ENCODE measurements at regions not wholly inside any gene's neighbourhood (a gene's known extent, or its start where the extent isn't known, plus 50 kb on each side); places are given as distances from the start of the nearest gene placed in this dataset.
"Not testable (repeated sequence)": the region's sequence is repeated elsewhere in the genome, so short reads cannot be mapped to it uniquely, and the experiment has no call there.

DNA sequence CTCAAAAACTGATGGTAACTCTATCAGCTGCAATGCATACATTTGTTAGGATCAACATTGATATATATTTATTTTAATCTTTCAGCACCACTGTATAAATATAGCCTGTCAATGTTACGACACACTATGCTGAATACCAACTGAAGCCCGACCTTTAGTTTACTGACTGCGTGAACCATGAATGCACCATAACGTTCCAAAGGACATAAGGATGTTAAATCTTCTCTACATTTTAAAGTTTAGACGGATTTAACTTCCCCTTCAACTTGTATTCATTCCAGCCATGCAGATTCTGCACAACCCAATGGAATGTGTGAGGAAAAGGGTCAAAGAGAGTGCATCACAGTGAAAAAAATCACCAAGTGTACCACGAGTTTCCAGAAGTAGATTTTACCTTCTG is 489.5 kb downstream of the IRS1 start:
- no peak for DNase-seq

DNA sequence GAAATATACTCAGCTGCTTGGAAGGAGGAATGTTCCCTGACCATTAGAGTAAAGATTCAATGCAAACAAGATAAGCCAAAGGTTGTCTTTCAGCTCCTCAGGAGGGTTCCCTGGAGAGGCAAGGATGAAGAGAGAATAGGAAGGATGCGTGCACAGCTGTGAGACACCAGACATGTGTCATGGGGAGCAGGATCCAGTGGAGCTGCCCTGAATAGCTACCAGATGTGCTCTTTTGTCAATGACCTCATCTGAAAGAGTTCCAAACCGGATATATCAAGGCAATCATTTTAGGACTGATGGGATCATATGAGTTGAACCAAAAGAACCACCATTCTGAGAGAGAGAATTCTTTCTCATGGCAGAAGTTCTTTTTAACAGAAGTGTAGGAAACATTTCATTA is 490.6 kb downstream of the IRS1 start:
- no peak for DNase-seq

DNA sequence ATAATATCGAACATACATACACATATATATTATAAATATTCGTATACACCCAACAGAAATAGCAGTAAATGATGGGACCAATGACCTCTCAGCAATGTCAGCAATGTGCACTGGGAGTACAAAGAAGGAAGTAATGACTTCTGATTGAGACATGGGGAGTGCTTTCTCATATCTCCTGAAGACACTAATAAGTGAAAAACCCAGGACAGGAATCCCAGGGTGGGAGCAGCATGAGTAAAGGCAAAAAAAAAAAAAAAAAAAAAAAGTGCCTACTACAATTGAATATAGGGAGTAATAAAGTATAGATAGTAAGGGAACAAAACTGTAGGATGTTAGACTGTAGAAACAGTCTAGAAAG is 491.3 kb downstream of the IRS1 start:
- no peak for DNase-seq

DNA sequence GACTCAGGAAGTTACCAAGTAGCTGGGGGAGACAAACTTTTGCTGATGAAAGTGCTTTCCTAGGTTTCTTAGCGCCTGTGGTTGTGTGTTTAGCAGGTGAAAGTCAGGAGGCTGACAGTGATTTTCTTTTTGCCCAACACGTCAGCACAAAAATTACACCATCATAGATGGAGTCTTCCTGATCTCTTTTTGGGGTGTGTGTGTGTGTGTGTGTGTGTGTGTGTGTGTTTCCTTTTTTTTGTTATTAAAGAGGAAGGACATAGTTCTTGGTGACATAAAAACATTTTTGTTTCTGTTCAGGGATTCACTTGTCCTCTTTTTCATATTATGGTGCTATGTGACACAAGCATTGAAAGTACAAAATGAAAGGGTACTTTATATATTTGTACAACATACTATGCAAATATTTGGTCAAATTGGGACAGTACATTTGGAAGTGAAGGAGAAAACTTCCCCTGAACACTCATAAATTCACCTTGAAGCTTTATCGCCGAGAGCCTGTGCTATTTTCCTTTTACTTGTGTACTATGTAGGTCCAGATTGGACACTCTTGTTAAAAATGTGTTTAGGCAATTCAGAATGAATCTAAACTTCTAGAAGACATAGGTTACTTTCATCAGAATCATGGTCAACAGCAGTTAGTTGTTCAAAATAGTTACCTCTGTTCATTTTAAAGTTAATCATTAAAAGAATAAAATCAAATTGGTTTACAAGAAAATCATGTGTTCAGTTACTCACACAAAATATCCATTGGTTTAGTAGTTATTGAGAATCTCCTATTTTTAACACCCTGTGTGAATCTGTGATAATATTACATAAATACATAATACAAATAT is 491.9 kb downstream of the IRS1 start:
- DNase-seq = no peak

DNA sequence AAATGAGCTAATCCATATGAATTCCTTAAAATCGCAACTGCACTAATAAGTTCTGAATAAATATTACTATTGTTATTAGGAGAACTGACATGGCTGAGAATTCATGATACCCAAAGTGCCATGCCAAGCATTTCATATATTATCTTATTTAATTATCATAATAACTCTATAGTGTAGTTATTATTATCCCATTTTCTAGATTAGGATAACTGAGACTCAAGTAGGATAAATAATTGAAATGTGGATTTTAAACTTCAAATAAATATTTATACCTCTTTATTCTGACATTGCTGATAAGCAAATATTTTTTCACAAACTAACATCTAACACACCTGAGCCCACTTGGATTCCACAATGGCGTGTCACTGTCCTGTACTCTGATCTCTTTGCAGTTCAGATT is 492.7 kb downstream of the IRS1 start:
- DNase-seq = no peak

DNA sequence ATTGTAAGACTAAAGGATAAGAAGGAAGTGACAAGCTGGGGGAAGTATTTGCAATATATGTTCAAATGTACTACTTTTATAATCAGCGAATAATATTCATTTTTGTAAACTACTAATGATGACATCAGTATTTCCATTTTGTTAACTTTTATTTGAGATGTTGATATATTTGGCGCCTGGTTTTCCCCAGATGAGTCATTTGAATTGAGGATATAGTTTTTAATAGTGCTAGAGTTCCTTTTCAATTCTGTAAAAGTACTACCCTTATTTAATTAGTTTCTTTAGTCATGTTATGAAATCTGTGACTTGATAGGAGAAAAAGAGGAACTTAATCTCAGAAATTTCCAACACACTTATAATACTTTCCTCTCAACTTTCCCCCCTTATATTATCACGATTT is 495.3 kb downstream of the IRS1 start:
- DNase-seq = no peak

DNA sequence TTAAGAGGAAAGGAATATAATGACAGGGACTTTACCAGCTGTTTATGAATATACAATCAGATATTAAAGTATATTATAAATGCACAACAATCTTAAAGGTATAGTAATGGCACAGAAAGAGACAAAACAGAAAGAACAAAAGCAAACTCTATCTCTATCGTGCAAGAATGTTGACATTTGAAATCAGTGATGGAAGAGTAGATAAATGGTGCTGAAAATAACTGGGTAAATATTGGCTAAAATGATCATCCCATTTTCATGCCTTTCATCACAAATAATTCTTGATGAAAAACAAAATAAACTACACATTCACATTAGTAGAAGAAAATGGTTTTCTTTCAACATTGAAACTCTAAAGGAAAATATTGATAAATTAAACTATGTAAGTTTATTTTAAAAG is 495.9 kb downstream of the IRS1 start:
- no peak for DNase-seq

DNA sequence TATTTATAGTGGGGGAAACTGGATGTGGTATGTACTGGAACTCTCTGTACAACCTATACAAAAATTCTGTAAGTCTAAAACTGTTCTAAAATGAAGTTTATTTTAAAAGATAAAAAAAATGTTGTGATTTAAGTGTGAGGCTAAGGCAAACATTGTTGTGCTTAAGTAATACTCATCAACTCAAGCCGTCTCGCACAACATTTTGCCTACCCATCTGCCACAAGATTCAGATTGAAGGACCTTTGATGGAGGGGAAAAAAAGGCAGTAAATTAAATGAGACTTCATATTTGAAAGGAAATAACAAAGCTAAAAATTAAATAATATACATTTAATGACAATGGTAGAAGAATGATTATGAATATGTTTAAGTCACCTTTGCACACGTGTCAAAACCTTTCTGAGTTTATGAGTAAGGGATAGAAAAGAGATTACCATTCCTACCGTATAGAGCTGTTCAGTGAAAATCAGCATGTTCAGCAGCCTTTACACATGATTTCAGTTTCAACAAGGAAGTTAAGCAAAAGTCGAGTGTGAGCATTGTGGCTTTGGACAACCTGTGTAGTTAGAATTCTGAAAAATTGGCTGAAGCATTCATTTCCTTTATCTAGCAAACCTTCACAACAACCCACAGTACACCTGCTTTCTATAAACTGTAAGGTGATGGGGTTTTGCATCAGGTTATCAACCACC is 499.3 kb downstream of the IRS1 start:
- no peak for DNase-seq

DNA sequence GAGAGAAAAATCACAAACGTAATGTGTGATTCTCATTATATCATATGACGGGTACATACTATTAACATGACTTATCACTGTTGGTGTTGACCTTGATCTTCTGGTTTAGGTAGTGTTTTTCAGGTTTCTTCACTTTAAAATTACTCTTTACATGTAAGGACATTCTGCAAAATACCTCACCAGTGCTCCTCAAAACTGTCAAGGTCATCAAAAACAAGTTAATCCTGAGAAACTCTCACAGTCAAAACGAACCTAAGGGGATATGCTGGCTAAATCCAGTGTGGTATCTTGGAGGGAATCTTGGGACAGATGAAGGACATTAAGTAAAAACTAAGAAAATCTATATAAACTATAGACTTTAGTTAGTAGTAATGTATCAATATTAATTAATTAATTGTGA is 499.8 kb downstream of the IRS1 start:
- DNase-seq = no peak

DNA sequence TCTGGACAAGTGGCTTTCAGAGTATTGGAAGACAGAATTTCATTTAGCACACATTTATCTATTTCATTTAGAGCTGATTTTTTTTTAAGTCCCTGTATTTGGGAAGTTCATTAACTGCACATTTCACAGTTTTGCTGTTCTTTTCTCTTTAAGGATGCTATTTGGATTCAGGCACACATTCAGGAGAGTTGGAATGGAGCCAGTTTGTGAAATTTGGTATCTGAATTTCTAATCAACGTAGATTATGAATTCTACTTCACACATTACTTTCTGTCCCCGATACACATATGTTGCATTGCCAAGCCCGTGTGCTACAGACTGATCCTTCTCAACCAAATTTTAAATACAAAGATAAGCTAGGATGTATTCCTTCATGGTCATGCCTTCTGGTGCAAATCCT is 503.9 kb downstream of the IRS1 start:
- no peak for DNase-seq

DNA sequence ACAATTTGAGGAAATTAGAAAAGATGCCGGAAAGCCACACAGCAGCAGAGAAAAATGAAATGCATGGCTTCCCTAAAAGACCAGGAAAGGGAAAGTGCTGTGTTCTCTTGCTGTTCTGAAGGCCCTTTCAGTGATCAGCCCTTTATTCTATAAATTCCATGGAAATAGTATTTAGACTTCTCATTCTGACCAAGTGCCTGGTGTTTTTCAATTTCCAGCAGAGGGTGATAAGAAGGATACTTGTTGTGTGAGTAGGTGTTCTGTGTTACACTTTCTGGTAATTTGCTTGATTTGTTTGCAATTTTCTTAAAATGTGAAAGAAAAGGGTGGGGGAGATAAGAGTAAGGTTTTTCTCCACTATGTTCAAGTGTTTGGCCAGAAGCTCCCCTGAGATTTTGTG is 504.5 kb downstream of the IRS1 start:
- no peak for DNase-seq

DNA sequence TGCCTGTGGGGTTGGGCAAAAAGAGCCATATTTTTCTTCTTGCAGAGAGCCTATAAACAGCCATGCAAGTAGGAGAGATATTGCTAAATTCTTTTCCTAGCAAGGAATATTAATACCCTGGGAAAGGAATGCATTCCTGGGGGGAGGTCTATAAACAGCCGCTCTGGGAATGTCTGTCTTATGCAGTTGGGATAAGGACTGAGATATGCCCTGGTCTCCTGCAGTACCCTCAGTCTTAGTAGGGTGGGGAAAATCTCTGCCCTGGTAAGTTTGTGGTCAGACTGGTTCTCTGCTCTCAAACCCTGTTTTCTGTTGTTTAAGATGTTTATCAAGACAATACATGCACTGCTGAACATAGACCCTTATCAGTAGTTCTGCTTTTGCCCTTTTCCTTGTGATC is 508.3 kb downstream of the IRS1 start:
- not testable (repeated sequence) for DNase-seq

DNA sequence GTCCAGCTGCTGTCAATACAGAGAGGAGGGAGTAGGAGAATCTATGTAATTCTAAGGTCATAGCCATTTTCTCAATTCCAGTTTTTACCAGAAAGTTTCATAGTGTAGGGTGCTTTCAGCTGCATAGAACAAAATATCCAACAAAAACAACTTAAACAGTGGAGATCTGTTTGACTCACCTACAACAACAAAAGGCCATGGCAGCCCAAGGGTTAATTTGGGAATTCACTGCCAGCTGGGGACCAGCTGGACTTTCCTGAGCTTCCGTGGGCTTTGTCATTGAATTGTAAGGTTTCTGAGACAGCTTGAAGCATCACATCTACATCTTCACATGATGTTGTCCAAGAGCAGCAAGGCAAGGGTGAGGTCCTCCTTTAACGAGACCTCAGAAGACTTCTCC is 512.7 kb downstream of the IRS1 start:
- no peak for DNase-seq

DNA sequence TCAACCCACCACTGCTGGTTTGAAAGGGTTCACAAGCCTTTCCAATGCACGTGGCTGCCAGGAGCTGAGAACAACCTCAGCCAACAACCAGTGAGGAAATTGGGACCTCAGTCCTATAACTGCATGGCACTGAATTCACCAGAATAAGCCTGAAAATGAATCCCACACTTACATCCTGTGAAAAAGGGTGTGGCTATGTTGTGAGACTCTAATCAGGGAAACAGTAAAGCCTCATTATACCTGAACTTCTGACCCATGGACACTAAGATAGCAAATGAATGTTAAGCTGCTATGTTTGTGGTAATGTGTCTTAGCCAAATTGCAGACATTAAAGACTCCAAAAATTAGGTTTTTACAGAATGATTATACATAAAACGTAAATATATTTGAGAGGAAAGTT is 515.8 kb downstream of the IRS1 start:
- DNase-seq = no peak

DNA sequence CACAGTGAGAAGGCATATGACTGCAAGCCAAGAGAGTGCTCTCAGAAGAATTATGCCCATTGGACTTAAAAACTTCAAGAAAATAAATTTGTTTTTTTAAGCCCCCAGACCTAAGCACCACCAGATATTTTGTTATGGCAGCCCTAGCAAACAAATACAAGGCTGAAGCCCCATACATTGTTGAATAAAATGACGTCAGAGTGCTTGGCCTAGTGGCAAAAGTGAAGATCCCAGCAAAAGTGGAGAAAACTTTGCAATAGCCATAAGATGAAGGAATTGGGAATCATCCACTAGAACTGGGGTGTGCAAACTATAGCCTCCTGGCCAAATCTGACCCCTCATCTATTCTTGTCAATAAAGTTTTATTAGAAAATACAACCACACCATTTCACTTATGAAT is 517.5 kb downstream of the IRS1 start:
- DNase-seq = no peak

DNA sequence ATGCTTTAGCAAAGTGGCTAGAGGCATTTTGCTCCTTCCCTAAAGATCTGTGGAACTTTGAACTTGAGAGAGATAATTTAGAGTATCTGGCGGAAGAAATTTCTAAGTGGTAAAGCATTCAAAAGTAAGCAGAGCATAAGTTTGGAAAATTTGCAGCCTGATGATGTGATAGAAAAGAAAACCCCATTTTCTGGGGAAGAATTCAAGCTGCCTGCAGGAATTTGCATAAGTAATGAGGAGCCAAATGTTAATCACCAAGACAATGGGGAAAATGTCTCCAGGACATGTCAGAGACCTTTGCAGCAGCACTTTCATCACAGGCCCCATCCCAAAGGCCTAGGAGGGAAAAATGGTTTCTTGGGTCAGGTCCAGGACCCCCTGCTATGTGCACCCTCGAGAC is 519.5 kb downstream of the IRS1 start:
- not testable (repeated sequence) for DNase-seq

DNA sequence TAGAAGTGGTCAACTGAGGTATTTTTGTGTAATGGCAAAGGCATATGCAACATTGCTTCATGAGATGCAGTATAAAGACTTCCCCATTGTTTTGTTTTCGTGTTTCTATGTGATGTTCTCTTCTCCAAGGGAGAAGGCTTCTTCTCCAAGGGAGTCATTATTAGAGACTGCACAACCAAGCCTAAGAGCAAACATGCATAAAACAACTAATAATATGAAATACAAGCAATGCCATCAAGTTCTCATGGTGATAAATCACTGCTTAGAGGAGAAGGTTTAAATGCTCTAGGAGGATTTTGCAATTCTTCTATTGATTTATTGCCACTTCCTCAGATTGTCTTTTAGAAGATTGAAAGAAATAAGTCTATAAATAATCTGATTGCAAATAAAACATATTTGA is 524.4 kb downstream of the IRS1 start:
- DNase-seq = no peak

DNA sequence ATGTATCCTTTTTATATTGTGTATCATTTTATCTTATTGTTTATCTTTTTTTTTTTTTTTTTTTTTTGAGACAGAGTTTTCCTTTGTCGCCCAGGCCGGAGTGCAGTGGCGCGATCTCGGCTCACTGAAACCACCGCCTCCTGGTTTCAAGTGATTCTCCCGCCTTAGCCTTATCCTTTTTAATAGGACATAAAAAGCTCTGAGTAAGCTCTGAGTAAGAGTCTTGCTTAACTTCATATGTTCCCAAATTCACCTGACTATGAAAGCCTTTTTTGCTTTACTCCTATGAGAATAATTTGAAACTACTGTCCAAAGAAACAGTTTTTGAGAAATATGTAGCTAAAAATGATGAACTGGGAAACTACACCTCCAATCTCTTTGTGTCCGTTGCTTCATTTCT is 525.5 kb downstream of the IRS1 start:
- no peak for DNase-seq

DNA sequence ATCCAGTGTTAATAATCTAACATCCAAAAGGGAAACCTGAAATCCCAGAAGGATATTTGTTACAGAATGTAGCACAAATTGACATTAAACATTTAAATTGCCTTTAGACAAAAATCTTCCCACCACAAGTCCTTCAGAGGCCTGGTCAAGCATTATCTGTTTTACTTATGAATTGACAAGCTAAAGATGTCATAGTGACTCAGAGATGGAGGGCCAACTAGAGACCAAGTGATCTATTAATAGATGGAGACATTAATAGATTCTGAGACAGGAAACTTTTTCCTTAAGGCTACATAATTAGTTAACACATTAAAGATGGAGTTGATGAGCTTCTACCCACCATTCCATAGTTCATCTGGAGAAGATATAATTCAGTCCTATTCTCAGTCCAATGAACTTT is 526.2 kb downstream of the IRS1 start:
- no peak for DNase-seq

DNA sequence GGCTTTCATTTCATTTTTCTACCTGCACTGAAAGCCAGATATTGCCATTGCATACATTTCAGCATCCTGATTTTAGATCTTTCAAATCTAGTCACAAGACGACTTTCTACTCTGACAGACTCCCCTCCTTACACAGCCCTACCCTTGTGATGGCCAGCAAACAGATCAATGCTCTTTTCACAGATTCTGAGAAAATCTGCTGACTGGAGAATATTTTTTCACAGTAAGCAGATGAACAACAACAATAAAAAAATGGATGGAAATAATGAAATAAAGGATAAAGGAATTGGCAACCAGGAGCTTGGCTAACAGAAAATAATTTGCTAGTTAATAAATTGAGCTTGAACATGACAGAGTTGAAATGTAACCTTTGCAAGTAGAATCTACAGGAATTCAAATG is 527.2 kb downstream of the IRS1 start:
- no peak for DNase-seq

DNA sequence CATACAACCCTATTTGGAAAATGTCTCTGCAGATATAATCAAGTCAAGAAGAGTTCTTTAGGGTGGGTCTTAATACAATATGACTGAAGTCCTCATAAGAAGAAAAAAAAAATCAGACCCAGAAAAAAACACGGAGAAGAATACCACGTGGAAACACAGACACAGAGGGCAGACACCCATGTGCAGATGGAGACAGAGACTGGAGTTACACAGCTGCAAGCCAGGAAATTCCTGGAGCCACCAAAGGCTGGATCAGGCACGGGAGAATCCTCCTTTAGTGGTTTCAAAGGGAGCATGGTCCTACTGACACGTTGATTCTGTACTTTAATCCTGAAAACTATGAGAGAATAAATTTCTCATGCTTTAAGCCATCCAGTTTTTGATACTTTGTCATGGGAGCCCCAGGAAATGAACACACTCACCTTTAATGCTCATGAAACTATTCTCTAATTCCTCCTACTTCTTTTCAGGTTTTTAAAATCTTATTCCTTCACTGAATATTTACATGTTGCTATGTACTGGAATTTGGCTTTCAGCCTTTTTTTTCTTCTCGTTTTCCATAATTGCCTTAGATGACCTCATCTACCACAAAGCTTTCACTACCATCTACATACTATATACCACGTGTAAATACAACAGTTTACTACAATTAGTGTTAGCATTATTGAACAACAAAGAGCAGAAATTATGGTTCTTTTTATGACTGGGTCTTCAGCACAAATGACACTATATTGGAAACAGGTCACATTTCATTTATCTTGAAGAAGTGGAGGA is 529.1 kb downstream of the IRS1 start:
- DNase-seq = no peak

DNA sequence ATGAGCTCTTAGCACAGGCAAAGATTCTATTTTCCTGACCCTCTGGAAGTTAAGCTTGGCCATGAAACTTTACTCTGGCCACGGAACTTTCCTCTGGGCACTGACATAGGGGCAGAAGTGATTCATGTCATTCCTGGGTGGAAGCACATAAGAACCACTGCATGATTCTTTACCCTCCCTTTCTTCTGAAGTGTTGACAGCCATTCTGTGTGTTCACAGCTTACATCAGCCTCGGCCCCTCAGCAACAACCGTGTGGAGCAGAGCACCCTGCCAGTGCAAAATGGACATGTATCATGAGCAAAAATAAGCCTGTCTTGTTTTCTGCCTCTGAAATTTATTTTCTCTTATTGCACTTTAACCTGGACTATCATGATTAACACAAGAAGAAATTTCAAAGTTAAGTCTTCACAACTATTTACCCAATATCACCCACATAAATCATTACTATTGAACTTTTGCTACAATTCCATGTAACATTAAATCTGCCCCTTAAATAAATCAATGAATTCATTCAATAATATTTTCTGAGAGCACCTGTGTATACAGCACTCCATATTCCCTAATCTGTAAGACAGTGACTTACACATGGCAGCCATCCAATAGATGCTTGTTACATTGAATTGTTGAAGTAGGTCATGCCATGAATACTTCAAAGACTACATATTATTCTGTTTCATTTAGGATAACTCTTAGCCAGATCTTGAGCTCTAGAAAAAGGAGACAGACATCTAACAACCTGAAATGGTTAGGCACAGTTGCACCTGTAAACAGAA is 531.9 kb downstream of the IRS1 start:
- DNase-seq = no peak

DNA sequence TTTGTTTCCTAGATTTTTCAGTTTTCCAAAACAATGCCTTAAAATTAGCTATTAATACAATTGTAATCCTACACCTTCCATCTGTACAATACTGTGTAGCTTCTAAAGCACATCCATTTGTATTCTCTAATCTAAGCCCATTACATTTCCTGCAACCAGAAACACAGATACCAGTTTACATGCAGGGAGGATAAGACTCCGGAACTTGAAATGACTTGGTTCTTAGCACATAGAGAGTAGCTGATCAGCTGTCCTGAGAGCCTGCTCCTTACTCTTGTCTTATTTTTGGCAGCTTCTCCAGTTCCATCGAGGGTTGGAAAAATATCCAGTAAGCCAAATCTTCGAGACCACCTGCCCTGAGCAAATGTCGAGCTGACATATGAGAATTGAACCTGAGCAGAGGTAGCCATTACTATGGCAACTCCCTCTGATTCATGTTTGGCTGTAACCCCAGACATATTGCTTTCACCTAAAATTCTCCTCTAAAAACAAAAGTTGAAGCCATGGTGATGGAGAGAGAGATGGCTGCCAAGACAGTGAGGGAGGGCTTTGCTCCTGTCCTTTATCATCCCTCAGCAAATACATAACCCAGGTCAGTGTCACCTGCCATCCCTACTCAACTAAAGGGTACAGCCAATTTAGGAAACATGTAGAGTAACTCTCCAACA is 542.8 kb downstream of the IRS1 start:
- no peak for DNase-seq
